Erythroblast (primary cell): ENCODE measurements at regions not wholly inside any gene's neighbourhood (a gene's known extent, or its start where the extent isn't known, plus 50 kb on each side); places are given as distances from the start of the nearest gene placed in this dataset.

Experiments
- GATA1 ChIP-seq: IDR thresholded peaks from 2 replicates; pipeline ENCODE4 v1.6.1; 2011; ENCODE audit warnings: low read depth, mild to moderate bottlenecking, control low read depth, low read length, moderate library complexity
- POLR2A ChIP-seq: IDR thresholded peaks from 2 replicates; pipeline ENCODE4 v1.6.1; 2011; ENCODE audit warnings: mild to moderate bottlenecking, low read length

- TF ChIP-seq POLR2A = no peak
- no peak for TF ChIP-seq GATA1
Measured at GRCh38 chr10:23516530-23516929, 77.7 kb downstream of the OTUD1 start.
